ENCODE measurements at regions not wholly inside any gene's neighbourhood (a gene's known extent, or its start where the extent isn't known, plus 50 kb on each side); places are given as distances from the start of the nearest gene placed in this dataset.

DNA sequence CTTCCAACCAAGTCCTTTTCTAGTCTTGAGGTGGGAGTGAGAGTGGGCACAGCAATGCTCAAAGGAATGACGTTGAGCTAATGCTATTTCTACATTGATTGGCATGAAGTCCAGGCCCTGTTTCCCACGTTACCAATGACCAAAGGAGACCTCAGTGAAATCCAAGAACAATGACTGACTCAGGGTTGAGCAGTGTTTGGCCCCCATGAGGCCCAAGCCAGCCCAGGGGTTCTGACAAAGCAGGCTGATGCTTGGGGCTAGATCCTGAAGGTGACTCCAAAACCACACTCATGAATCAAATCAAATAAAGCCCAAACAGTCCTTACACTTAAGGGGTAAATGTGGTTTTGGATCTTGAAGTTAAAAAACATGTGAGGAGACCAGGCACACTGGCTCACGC, 278.5 kb upstream of the GJB5 start:
- FAIRE-seq (no peak), DNase-seq (ENCODE audit: low read depth, low spot score) (no peak)
- POLR2A ChIA-PET, result no interaction called here
- no peak overlapping the region for H3K9ac ChIP-seq (replicated peaks; ENCODE audit: extremely low read depth, insufficient read depth, low read length)
- no peaks in the 10 kb centered on the region for H4K20me1 ChIP-seq (replicated peaks; ENCODE audit: control insufficient read depth, extremely low read depth, insufficient read depth, low read length)
- no peak overlapping the region for H3K4me2 ChIP-seq (ENCODE audit: insufficient read depth, low read length)
- no peaks in the 10 kb centered on the region for H3K9me3 ChIP-seq (replicated peaks; ENCODE audit: control insufficient read depth, insufficient read depth, low read length)
- no peaks in the 10 kb centered on the region for H3K36me3 ChIP-seq (ENCODE audit: control insufficient read depth in 2 of 2, extremely low read depth in 1 of 2, insufficient read depth in 2 of 2, low read length in 2 of 2)
- no TSS peak for BruUV-seq (replicated peaks)
- no peaks in the 10 kb centered on the region for H3K27me3 ChIP-seq (ENCODE audit: control insufficient read depth in 2 of 2, insufficient read depth in 2 of 2, low read length in 2 of 2)
- no peaks in the 10 kb centered on the region for H3K4me1 ChIP-seq (ENCODE audit: control insufficient read depth, extremely low read depth, insufficient read depth, low read length)
- H3K79me2 ChIP-seq (ENCODE audit: control insufficient read depth, insufficient read depth, low read length), result no peaks in the 10 kb centered on the region
- H3K9me1 ChIP-seq (replicated peaks; ENCODE audit: control insufficient read depth, extremely low read depth, insufficient read depth, low read length), result no peaks in the 10 kb centered on the region
- intact Hi-C loops (cut with micrococcal nuclease), result no loop called here
- no peak overlapping the region for H3K4me3 ChIP-seq (replicated peaks in 1 of 3; ENCODE audit: insufficient read depth in 1 of 3, low read depth in 1 of 3, low read length in 3 of 3)
- dilution Hi-C loops (cut with MboI; ENCODE audit: extremely low pct_ligation_motif_present, low sequenced_read_pairs), result no loop called here
- H2AFZ ChIP-seq (ENCODE audit: low read depth, low read length), result no peak overlapping the region
- no peak overlapping the region for H3K27ac ChIP-seq (ENCODE audit: insufficient read depth, low read depth, low read length)
- CTCF ChIA-PET, result no interaction called here
- TF ChIP-seq GATA2 (IDR thresholded peaks at IDR 0.05; ENCODE audit: insufficient read depth, insufficient read length, low read depth, low read length) (no peak), EZH2 (IDR thresholded peaks at IDR 0.05; ENCODE audit: borderline replicate concordance, low read depth, low read length, severe bottlenecking) (no peak), MYC (IDR thresholded peaks at IDR 0.05; ENCODE audit: low read depth, low read length) (no peak), POLR2AphosphoS5 (IDR thresholded peaks at IDR 0.05; ENCODE audit: insufficient read depth, low read depth, low read length) (no peak), POLR2A (IDR thresholded peaks at IDR 0.05; ENCODE audit: low read depth, low read length) (no peak)
- TF ChIP-seq, protein P1, sequence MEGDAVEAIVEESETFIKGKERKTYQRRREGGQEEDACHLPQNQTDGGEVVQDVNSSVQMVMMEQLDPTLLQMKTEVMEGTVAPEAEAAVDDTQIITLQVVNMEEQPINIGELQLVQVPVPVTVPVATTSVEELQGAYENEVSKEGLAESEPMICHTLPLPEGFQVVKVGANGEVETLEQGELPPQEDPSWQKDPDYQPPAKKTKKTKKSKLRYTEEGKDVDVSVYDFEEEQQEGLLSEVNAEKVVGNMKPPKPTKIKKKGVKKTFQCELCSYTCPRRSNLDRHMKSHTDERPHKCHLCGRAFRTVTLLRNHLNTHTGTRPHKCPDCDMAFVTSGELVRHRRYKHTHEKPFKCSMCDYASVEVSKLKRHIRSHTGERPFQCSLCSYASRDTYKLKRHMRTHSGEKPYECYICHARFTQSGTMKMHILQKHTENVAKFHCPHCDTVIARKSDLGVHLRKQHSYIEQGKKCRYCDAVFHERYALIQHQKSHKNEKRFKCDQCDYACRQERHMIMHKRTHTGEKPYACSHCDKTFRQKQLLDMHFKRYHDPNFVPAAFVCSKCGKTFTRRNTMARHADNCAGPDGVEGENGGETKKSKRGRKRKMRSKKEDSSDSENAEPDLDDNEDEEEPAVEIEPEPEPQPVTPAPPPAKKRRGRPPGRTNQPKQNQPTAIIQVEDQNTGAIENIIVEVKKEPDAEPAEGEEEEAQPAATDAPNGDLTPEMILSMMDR (IDR thresholded peaks at IDR 0.05; ENCODE audit: extremely low read depth in 1 of 2, insufficient read depth in 1 of 2, low read depth in 1 of 2, low read length in 2 of 2), result no peak
- TF ChIP-seq, protein P2, sequence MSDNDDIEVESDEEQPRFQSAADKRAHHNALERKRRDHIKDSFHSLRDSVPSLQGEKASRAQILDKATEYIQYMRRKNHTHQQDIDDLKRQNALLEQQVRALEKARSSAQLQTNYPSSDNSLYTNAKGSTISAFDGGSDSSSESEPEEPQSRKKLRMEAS (IDR thresholded peaks at IDR 0.05; ENCODE audit: insufficient read depth, insufficient read length), result no peak

Data from endothelial cell of umbilical vein (primary cell).